Lung (tissue), 11 donors: ENCODE measurements at regions not wholly inside any gene's neighbourhood (a gene's known extent, or its start where the extent isn't known, plus 50 kb on each side); places are given as distances from the start of the nearest gene placed in this dataset.
A peak's percentile ranks its signal among the peaks of the same experiment; 100 is the strongest.

Experiments used
- ATAC-seq: fragments of 200-7000 bp; cut with Tn5 transposase; one replicate; pipeline ENCODE4 v1.9.1; 2020; ENCODE audit warnings: moderate number of reproducible peaks; ENCODE audit not compliant: insufficient read depth, low FRiP score
- DNase-seq, 3 donors: peaks; one replicate each; pipeline ENCODE4 v3.0.0-alpha.2; 2013 to 2017
- H3K27ac ChIP-seq, 2 donors: one replicate each; pipeline ENCODE4 v1.5.1; 2013; ENCODE audit warnings: mild to moderate bottlenecking in 2 of 2, moderate library complexity in 2 of 2, control low read depth in 1 of 2, inconsistent platforms in 1 of 2, low read depth in 1 of 2, low read length in 1 of 2
- H3K27me3 ChIP-seq, 3 donors: one replicate each; pipeline ENCODE4 v1.5.1; 2013; ENCODE audit warnings: low read length in 2 of 3; ENCODE audit not compliant: control insufficient read depth in 3 of 3, insufficient read depth in 3 of 3
- H3K36me3 ChIP-seq, 4 donors: one replicate each; pipeline ENCODE4 v1.5.1; 2013; ENCODE audit warnings: low read length in 4 of 4, mild to moderate bottlenecking in 1 of 4, moderate library complexity in 1 of 4; ENCODE audit not compliant: control insufficient read depth in 4 of 4, insufficient read depth in 4 of 4
- H3K4me1 ChIP-seq, 5 donors: one replicate each; pipeline ENCODE4 v1.5.1; 2013; ENCODE audit warnings: low read length in 5 of 5, mild to moderate bottlenecking in 2 of 5, moderate library complexity in 1 of 5; ENCODE audit not compliant: control insufficient read depth in 5 of 5, insufficient read depth in 5 of 5
- H3K4me3 ChIP-seq: one replicate; pipeline ENCODE4 v1.5.1; 2013; ENCODE audit warnings: mild to moderate bottlenecking, control low read depth, moderate library complexity
- H3K9ac ChIP-seq, 2 donors: one replicate each; pipeline ENCODE4 v1.5.1; 2013; ENCODE audit warnings: low read length in 2 of 2, control low read depth in 1 of 2; ENCODE audit not compliant: insufficient read depth in 1 of 2
- H3K9me3 ChIP-seq, 4 donors: one replicate each; pipeline ENCODE4 v1.5.1; 2013; ENCODE audit warnings: low read length in 3 of 4, mild to moderate bottlenecking in 1 of 4, moderate library complexity in 1 of 4; ENCODE audit not compliant: control insufficient read depth in 4 of 4, insufficient read depth in 3 of 4
- WGBS, 2 donors: extraction: QIAGEN DNeasy Blood & Tissue Kit; methylation state at CpG; one replicate each; pipeline ENCODE4 v1.1.7; 2013; 5-methylcytosine and 5-hydroxymethylcytosine counted together
- TF ChIP-seq, protein P1 (sequence below): IDR thresholded peaks from 2 replicates; pipeline ENCODE4 v1.5.1; 2012; ENCODE audit warnings: mild to moderate bottlenecking; ENCODE audit errors: control extremely low read depth, extremely low read depth
- donor health status: control.
- donor health status: control.
- donor health status: Bipolar disorder and iron deficiency.
- donor health status: healthy.
- donor health status: DM: yes; HTN: yes; CAD: no.

DNA sequence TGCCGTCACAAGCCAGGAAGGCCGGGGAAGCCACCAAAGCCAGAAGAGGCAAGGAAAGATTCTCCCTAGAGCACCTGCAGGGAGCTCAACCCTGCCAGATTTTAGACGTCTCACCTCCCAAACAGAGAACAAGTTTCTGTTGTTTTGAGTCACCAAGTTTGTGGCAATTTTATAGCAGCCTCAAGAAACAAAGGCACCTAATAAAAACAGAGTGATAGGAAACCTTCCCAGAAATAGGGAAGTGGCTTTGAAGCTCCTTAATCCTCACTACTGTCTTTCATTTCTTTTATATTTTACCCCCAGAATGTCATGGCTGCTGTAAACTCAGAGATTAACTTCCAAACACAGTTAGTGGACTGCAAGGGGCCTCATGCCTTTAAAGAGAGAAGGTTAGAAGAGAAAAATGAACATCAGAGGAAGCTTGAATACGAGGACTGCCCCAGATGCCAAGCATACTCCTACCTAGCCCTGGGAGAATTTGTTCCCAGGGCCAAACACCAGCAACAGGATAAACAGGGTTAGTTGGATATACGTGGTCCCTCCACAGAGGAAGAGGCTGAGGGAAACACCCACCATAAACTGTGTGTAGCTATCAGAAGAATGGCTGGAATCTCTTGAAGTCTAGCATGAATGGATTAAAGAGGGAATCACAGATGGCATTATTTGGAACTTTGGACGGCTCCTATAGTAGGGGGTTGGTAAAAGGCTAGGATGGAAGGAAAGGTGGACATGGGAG is 148.3 kb downstream of the KCNA5 start:
- Histone ChIP-seq H3K4me1 (no peaks in the 10 kb centered on the region), H3K4me3 (no peak overlapping the region), H3K27ac (no peak overlapping the region), H3K36me3 (no peaks in the 10 kb centered on the region), H3K27me3 (no peaks in the 10 kb centered on the region), H3K9me3 (no peaks in the 10 kb centered on the region), H3K9ac (no peak overlapping the region)
- no peak for DNase-seq
- TF ChIP-seq, protein P1, sequence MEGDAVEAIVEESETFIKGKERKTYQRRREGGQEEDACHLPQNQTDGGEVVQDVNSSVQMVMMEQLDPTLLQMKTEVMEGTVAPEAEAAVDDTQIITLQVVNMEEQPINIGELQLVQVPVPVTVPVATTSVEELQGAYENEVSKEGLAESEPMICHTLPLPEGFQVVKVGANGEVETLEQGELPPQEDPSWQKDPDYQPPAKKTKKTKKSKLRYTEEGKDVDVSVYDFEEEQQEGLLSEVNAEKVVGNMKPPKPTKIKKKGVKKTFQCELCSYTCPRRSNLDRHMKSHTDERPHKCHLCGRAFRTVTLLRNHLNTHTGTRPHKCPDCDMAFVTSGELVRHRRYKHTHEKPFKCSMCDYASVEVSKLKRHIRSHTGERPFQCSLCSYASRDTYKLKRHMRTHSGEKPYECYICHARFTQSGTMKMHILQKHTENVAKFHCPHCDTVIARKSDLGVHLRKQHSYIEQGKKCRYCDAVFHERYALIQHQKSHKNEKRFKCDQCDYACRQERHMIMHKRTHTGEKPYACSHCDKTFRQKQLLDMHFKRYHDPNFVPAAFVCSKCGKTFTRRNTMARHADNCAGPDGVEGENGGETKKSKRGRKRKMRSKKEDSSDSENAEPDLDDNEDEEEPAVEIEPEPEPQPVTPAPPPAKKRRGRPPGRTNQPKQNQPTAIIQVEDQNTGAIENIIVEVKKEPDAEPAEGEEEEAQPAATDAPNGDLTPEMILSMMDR = no peak
- ATAC-seq = no peak
- 79 to 81% methylated on average over 6 of the region's 6 CpGs for WGBS, 2 donors

DNA sequence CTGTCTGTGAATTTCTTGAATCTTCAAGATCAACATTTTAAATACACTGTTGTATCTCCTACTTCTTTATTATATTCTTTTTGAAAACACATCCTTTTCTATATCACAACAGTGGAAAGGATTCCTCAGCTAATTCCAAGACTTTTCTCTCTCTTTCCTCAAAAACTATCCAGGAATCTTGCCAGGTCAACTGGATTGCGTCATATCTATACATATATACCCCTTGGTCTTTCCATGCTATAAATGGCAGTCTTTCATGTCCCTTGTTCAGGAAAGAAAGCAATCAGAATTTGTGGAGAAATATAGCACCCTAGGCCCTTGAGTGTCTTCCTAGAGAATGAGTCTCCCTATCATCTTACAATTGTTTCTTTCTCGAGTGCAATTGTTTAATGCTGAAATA is 149.0 kb downstream of the KCNA5 start:
- ATAC-seq (no peak), DNase-seq (peak in 2 of 3 donors; percentile 53 to 68)
- Histone ChIP-seq H3K27me3 (no peaks in the 10 kb centered on the region), H3K9me3 (no peaks in the 10 kb centered on the region), H3K36me3 (no peaks in the 10 kb centered on the region), H3K9ac (no peak overlapping the region), H3K27ac (no peak overlapping the region), H3K4me3 (no peak overlapping the region), H3K4me1 (no peaks in the 10 kb centered on the region)
- TF ChIP-seq, protein P1 = no peak
- WGBS, 2 donors = 81 to 90% methylated on average over 2 of the region's 2 CpGs

DNA sequence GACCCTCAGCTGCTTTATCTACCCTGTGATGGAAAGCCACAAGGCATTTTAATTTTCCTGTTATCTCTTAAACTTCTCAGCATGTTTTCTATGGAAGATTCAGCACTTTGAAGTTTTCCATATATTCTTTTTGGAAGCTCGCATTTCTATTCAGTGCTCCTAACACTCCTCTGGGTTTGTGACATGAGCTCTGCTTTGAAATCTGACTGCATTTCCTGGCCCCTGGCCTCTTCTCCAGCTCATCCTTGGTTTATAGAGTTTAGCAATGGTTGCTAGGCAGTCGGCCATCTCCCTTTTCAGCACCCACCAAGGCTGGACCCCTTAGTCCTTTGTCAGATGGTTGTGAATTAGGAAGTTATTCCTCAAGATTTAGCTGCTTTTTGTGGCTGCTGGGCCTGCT is 150.6 kb downstream of the KCNA5 start:
- ATAC-seq = no peak
- Histone ChIP-seq H3K4me1 (no peaks in the 10 kb centered on the region), H3K4me3 (no peak overlapping the region), H3K9me3 (no peaks in the 10 kb centered on the region), H3K27ac (no peak overlapping the region), H3K27me3 (peaks cover 0 to 3% (median 0%) of the 10 kb centered on the region in 3 donors), H3K9ac (no peak overlapping the region), H3K36me3 (no peaks in the 10 kb centered on the region)
- TF ChIP-seq, protein P1 = no peak
- 71 to 73% methylated on average over 2 of the region's 2 CpGs for WGBS, 2 donors
- no peak for DNase-seq

DNA sequence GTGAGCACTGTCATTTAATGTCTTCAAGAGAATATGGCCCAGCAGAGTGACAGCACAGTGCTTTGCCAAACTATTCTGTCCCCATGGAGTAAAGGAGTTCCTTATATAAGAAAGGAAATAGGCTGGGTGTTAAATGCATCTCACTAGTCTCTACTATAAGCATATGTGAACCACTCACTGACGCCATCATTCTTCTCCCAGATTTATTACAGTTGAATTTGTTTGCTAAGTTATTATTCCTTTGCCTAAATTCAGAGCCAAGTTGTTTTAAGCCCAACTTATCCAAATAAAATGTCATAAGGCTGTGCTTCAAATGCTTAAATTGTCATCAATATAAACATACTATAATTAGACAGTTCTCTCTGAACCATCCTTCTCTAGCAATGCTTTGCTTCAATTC is 151.6 kb downstream of the KCNA5 start:
- H3K4me3 ChIP-seq = no peak overlapping the region
- DNase-seq (peak in 1 of 3 donors; percentile 10), ATAC-seq (no peak)
- no peaks in the 10 kb centered on the region for H3K4me1 ChIP-seq
- H3K27ac ChIP-seq = no peak overlapping the region
- TF ChIP-seq, protein P1 = no peak
- H3K9me3 ChIP-seq = peaks cover 0 to 2% (median 0%) of the 10 kb centered on the region in 4 donors
- peaks cover 0 to 3% (median 0%) of the 10 kb centered on the region in 3 donors for H3K27me3 ChIP-seq
- WGBS, 2 donors = 72 to 97% methylated on average over 1 of the region's 1 CpG
- H3K36me3 ChIP-seq = no peaks in the 10 kb centered on the region
- H3K9ac ChIP-seq = no peak overlapping the region
